ENCODE measurements at regions not wholly inside any gene's neighbourhood (a gene's known extent, or its start where the extent isn't known, plus 50 kb on each side); places are given as distances from the start of the nearest gene placed in this dataset.

DNA sequence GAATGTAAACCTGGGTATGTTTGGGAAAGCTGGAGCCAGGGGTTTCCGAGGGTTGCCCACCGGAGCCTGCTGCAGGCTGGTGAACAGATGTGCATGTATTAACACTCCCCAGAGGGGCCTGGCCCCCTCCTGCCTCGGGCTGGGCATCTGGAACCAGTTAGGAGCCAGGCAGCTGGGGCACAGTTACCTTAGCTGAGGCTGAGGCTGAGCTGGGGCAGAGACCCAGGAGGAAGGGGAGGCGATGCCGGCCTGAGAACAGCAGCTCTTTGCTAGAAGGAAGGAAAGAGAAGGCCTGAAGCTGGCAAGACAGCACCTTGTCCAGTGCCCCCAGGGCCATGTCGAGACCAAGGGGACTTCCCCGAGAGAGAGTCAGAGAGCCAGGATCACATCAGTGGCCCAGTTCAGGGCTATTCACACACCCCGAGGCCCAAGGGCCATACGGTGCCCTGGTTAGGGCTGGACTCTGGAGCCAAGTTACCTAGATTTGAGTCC is 65.8 kb downstream of the RMI2 start:
- no peaks in the 10 kb centered on the region for H3K27me3 ChIP-seq (ENCODE audit: control insufficient read depth in 4 of 4, insufficient read depth in 4 of 4, low read length in 3 of 4)
- no peak overlapping the region for H3K4me3 ChIP-seq (ENCODE audit: low read depth in 1 of 3, low read length in 3 of 3)
- WGBS, result 90% methylated on average over 9 of the region's 9 CpGs
- TF ChIP-seq HNF4G (IDR thresholded peaks at IDR 0.05) (no peak), GABPA (IDR thresholded peaks at IDR 0.05 in 1 of 2, conservative IDR thresholded peaks at IDR 0.05 in 1 of 2) (no peak), TAF1 (conservative IDR thresholded peaks at IDR 0.05) (no peak), NR2F2 (IDR thresholded peaks at IDR 0.05) (no peak), EGR1 (IDR thresholded peaks at IDR 0.05; ENCODE audit: low read depth in 2 of 2) (no peak), SP1 (IDR thresholded peaks at IDR 0.05) (no peak), JUND (IDR thresholded peaks at IDR 0.05) (no peak), YY1 (IDR thresholded peaks at IDR 0.05) (no peak), FOXA2 (IDR thresholded peaks at IDR 0.05) (no peak), HNF4A (conservative IDR thresholded peaks at IDR 0.05) (no peak), RAD21 (IDR thresholded peaks at IDR 0.05) (no peak), RXRA (IDR thresholded peaks at IDR 0.05) (no peak), FOXA1 (IDR thresholded peaks at IDR 0.05) (no peak)
- TF ChIP-seq, protein P1, sequence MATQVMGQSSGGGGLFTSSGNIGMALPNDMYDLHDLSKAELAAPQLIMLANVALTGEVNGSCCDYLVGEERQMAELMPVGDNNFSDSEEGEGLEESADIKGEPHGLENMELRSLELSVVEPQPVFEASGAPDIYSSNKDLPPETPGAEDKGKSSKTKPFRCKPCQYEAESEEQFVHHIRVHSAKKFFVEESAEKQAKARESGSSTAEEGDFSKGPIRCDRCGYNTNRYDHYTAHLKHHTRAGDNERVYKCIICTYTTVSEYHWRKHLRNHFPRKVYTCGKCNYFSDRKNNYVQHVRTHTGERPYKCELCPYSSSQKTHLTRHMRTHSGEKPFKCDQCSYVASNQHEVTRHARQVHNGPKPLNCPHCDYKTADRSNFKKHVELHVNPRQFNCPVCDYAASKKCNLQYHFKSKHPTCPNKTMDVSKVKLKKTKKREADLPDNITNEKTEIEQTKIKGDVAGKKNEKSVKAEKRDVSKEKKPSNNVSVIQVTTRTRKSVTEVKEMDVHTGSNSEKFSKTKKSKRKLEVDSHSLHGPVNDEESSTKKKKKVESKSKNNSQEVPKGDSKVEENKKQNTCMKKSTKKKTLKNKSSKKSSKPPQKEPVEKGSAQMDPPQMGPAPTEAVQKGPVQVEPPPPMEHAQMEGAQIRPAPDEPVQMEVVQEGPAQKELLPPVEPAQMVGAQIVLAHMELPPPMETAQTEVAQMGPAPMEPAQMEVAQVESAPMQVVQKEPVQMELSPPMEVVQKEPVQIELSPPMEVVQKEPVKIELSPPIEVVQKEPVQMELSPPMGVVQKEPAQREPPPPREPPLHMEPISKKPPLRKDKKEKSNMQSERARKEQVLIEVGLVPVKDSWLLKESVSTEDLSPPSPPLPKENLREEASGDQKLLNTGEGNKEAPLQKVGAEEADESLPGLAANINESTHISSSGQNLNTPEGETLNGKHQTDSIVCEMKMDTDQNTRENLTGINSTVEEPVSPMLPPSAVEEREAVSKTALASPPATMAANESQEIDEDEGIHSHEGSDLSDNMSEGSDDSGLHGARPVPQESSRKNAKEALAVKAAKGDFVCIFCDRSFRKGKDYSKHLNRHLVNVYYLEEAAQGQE (IDR thresholded peaks at IDR 0.05), result no peak
- TF ChIP-seq, protein P2, sequence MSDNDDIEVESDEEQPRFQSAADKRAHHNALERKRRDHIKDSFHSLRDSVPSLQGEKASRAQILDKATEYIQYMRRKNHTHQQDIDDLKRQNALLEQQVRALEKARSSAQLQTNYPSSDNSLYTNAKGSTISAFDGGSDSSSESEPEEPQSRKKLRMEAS (IDR thresholded peaks at IDR 0.05), result no peak
- TF ChIP-seq, protein P3, sequence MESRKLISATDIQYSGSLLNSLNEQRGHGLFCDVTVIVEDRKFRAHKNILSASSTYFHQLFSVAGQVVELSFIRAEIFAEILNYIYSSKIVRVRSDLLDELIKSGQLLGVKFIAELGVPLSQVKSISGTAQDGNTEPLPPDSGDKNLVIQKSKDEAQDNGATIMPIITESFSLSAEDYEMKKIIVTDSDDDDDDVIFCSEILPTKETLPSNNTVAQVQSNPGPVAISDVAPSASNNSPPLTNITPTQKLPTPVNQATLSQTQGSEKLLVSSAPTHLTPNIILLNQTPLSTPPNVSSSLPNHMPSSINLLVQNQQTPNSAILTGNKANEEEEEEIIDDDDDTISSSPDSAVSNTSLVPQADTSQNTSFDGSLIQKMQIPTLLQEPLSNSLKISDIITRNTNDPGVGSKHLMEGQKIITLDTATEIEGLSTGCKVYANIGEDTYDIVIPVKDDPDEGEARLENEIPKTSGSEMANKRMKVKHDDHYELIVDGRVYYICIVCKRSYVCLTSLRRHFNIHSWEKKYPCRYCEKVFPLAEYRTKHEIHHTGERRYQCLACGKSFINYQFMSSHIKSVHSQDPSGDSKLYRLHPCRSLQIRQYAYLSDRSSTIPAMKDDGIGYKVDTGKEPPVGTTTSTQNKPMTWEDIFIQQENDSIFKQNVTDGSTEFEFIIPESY (IDR thresholded peaks at IDR 0.05), result no peak
- TF ChIP-seq, protein P4, sequence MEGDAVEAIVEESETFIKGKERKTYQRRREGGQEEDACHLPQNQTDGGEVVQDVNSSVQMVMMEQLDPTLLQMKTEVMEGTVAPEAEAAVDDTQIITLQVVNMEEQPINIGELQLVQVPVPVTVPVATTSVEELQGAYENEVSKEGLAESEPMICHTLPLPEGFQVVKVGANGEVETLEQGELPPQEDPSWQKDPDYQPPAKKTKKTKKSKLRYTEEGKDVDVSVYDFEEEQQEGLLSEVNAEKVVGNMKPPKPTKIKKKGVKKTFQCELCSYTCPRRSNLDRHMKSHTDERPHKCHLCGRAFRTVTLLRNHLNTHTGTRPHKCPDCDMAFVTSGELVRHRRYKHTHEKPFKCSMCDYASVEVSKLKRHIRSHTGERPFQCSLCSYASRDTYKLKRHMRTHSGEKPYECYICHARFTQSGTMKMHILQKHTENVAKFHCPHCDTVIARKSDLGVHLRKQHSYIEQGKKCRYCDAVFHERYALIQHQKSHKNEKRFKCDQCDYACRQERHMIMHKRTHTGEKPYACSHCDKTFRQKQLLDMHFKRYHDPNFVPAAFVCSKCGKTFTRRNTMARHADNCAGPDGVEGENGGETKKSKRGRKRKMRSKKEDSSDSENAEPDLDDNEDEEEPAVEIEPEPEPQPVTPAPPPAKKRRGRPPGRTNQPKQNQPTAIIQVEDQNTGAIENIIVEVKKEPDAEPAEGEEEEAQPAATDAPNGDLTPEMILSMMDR (IDR thresholded peaks at IDR 0.05; ENCODE audit: low read depth, low read length, missing input control), result no peak
- TF ChIP-seq, protein P5, sequence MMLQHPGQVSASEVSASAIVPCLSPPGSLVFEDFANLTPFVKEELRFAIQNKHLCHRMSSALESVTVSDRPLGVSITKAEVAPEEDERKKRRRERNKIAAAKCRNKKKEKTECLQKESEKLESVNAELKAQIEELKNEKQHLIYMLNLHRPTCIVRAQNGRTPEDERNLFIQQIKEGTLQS (IDR thresholded peaks at IDR 0.05), result no peak
- no peaks in the 10 kb centered on the region for H3K9me3 ChIP-seq (ENCODE audit: control insufficient read depth in 4 of 4, low read length in 3 of 4)
- no peak overlapping the region for H3K27ac ChIP-seq (ENCODE audit: low read depth in 1 of 2, low read length in 2 of 2)
- H3K4me1 ChIP-seq (ENCODE audit: control insufficient read depth in 4 of 4, insufficient read depth in 4 of 4, low read length in 3 of 4), result no peaks in the 10 kb centered on the region
- H3K9ac ChIP-seq (ENCODE audit: low read depth in 1 of 2, low read length in 2 of 2), result no peak overlapping the region
- no peaks in the 10 kb centered on the region for H3K36me3 ChIP-seq (ENCODE audit: control insufficient read depth in 4 of 4, insufficient read depth in 3 of 4, low read depth in 1 of 4, low read length in 3 of 4)
- no peak for DNase-seq (ENCODE audit: low spot score)

All from liver (tissue), 8 donors.